ENCODE measurements at regions not wholly inside any gene's neighbourhood (a gene's known extent, or its start where the extent isn't known, plus 50 kb on each side); places are given as distances from the start of the nearest gene placed in this dataset.

- Mint-ChIP-seq H3K4me1 (peaks cover 7% of the 10 kb centered on the region), H3K36me3 (ENCODE audit: low read depth) (no peaks in the 10 kb centered on the region), H3K9me3 (no peaks in the 10 kb centered on the region), H3K27ac (ENCODE audit: unreplicated experiment) (no peak overlapping the region), H3K27me3 (ENCODE audit: low read depth) (no peaks in the 10 kb centered on the region), H3K4me3 (no peak overlapping the region)
- no peak for DNase-seq (ENCODE audit: low read depth, low spot score)
- TF ChIP-seq CTCF (conservative IDR thresholded peaks at IDR 0.05), result no peak
Observed at GRCh38 chr13:78409172-78409571, 194.2 kb downstream of the POU4F1 start.

- Mint-ChIP-seq H3K4me3 (no peak overlapping the region), H3K4me1 (peaks cover 30% of the 10 kb centered on the region), H3K36me3 (ENCODE audit: low read depth) (no peaks in the 10 kb centered on the region), H3K27me3 (ENCODE audit: low read depth) (no peaks in the 10 kb centered on the region), H3K9me3 (no peaks in the 10 kb centered on the region), H3K27ac (ENCODE audit: unreplicated experiment) (no peak overlapping the region)
- no peak for DNase-seq (ENCODE audit: low read depth, low spot score)
- TF ChIP-seq CTCF (conservative IDR thresholded peaks at IDR 0.05), result no peak
Observed at GRCh38 chr13:78404846-78405360, 198.4 kb downstream of the POU4F1 start.

GRCh38 chr13:78402708-78403400 is 200.5 kb downstream of the POU4F1 start:
- Mint-ChIP-seq H3K9me3 (no peaks in the 10 kb centered on the region), H3K27ac (ENCODE audit: unreplicated experiment) (no peak overlapping the region)

GRCh38 chr13:78401873-78402707 is 201.3 kb downstream of the POU4F1 start:
- Mint-ChIP-seq H3K36me3 (ENCODE audit: low read depth) (no peaks in the 10 kb centered on the region), H3K4me3 (no peak overlapping the region), H3K27me3 (ENCODE audit: low read depth) (no peaks in the 10 kb centered on the region), H3K4me1 (peaks cover 30% of the 10 kb centered on the region), H3K27ac (ENCODE audit: unreplicated experiment) (no peak overlapping the region), H3K9me3 (no peaks in the 10 kb centered on the region)
- no peak for TF ChIP-seq CTCF (conservative IDR thresholded peaks at IDR 0.05)
- DNase-seq (ENCODE audit: low read depth, low spot score), result no peak

More at GRCh38 chr13:78402708-78403400, 200.5 kb downstream of the POU4F1 start:
- no peaks in the 10 kb centered on the region for H3K27me3 Mint-ChIP-seq (ENCODE audit: low read depth)
- H3K36me3 Mint-ChIP-seq (ENCODE audit: low read depth), result no peaks in the 10 kb centered on the region
- DNase-seq (ENCODE audit: low read depth, low spot score), result no peak
- H3K4me1 Mint-ChIP-seq, result peaks cover 30% of the 10 kb centered on the region
- TF ChIP-seq CTCF (conservative IDR thresholded peaks at IDR 0.05), result no peak
- H3K4me3 Mint-ChIP-seq, result no peak overlapping the region

GRCh38 chr13:78398743-78399410 is 204.5 kb downstream of the POU4F1 start:
- H3K36me3 Mint-ChIP-seq (ENCODE audit: low read depth), result no peaks in the 10 kb centered on the region
- no peaks in the 10 kb centered on the region for H3K9me3 Mint-ChIP-seq
- no peak for DNase-seq (ENCODE audit: low read depth, low spot score)
- no peak for TF ChIP-seq CTCF (conservative IDR thresholded peaks at IDR 0.05)
- H3K4me1 Mint-ChIP-seq, result peaks cover 22% of the 10 kb centered on the region
- no peaks in the 10 kb centered on the region for H3K27me3 Mint-ChIP-seq (ENCODE audit: low read depth)
- no peak overlapping the region for H3K4me3 Mint-ChIP-seq
- no peak overlapping the region for H3K27ac Mint-ChIP-seq (ENCODE audit: unreplicated experiment)

All from neural crest cell (in vitro differentiated cells).